ENCODE measurements at regions not wholly inside any gene's neighbourhood (a gene's known extent, or its start where the extent isn't known, plus 50 kb on each side); places are given as distances from the start of the nearest gene placed in this dataset.

DNA sequence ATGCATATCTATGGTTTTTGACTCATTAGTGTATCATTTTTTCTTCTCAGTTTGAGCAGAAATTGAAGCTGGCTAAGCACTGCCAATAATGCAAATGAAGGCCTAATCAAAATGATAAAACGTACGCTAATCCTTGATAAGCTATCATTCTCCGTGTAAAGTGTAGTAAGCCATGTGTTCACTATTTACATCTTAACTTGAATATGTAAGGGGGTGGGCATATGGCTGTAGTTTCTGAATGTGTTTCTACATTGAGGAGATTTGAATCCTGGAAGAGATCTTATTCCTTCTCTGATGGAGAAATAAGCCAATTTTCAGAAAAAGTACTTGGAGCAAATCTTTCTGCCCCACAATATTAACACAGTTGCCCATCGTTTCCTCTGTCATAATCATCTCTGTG lies 351.8 kb upstream of the ANO3 start:
- TF ChIP-seq POLR2AphosphoS5 (IDR thresholded peaks at IDR 0.05; ENCODE audit: low read depth, low read length) (no peak), TAF1 (IDR thresholded peaks at IDR 0.05; ENCODE audit: borderline replicate concordance, low read depth, low read length) (no peak), POLR2A (IDR thresholded peaks at IDR 0.05; ENCODE audit: low read depth, low read length) (no peak)
